SK-N-MC (cell line): ENCODE measurements at regions not wholly inside any gene's neighbourhood (a gene's known extent, or its start where the extent isn't known, plus 50 kb on each side); places are given as distances from the start of the nearest gene placed in this dataset.

ENCODE experiments used
- DNase-seq: peaks from one replicate; pipeline ENCODE4 v3.0.0-alpha.2; 2011; ENCODE audit warnings: low read depth, low spot score
- H3K27ac ChIP-seq: fragments of 200-600 bp; sonication (generic); 2 replicates; pipeline ENCODE4 v1.5.1; 2016; ENCODE audit warnings: mixed run types
- H3K36me3 ChIP-seq: fragments of 200-600 bp; sonication (generic); 2 replicates; pipeline ENCODE4 v1.6.1; 2017; ENCODE audit warnings: antibody characterized with exemption, low read length, mixed read lengths; ENCODE audit not compliant: insufficient read depth
- H3K4me3 ChIP-seq: fragments of 200-600 bp; sonication (generic); 2 replicates; pipeline ENCODE4 v1.5.1; 2016
- H3K9ac ChIP-seq: fragments of 200-600 bp; sonication (generic); 2 replicates; pipeline ENCODE4 v1.8.0; 2017; ENCODE audit warnings: mixed run types, mixed read lengths; ENCODE audit not compliant: insufficient read length
- H3K9me3 ChIP-seq: fragments of 200-600 bp; sonication (generic); 2 replicates; pipeline ENCODE4 v1.6.1; 2017; ENCODE audit warnings: low read depth, mild to moderate bottlenecking, antibody characterized with exemption, low read length, moderate library complexity, mixed read lengths
- EZH2 ChIP-seq: fragments of 200-600 bp; sonication (generic); IDR thresholded peaks from one replicate; pipeline ENCODE4 v1.6.1; 2017; ENCODE audit warnings: antibody characterized with exemption
- FOXP2 ChIP-seq: optimal IDR thresholded peaks from 2 replicates; pipeline ENCODE3; 2011; ENCODE audit warnings: mild to moderate bottlenecking, moderate library complexity; ENCODE audit not compliant: insufficient read depth; ENCODE audit errors: extremely low read length, control extremely low read depth
- POLR2AphosphoS5 ChIP-seq: IDR thresholded peaks from 2 replicates; pipeline ENCODE4 v1.6.1; 2012; ENCODE audit warnings: mild to moderate bottlenecking, low read depth, low read length, borderline replicate concordance

DNA sequence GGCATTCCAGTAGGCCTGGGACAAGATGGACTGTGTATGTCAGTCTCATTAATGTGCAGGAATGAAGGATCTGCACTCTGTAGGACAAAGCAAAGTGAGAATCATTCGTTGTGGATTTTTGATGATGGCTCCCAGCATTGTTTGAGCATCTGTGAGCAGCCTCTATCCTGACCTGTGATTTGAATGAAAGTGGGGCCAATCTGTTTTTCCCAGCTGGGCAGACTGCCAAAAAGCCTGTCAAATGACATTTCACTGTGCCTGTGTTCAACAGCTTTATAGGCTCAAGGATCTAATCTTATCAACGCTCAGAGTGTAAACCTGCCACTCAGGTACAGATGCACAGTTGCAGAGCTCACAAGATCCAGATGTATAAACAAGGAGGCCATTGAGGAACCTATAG lies 86.7 kb upstream of the SYNDIG1 start:
- Histone ChIP-seq H3K4me3 (no peak overlapping the region), H3K27ac (no peak overlapping the region), H3K9ac (no peak overlapping the region), H3K36me3 (no peaks in the 10 kb centered on the region), H3K9me3 (no peaks in the 10 kb centered on the region)
- no peak for TF ChIP-seq POLR2AphosphoS5
- TF ChIP-seq FOXP2 = no peak
- no peak for TF ChIP-seq EZH2
- DNase-seq = no peak

DNA sequence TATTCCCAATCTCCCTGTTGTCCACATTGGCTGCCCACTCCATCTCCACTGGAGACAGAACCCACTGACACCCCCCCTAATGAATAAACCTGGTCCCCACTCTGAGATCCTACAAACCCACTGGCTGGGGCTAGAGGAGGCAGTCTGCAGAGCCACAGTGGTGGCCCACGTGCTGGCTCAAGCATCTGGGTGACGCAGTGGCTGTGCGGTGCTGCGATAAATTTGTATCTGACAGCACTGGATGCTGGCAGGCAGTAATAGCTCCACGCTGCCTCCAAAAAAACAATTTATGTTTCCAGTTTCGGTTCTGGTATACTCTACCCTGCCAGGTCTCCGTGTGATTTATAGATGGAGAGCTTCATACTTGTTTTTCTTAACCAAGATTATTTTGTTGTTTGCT lies 87.1 kb upstream of the SYNDIG1 start:
- Histone ChIP-seq H3K36me3 (no peaks in the 10 kb centered on the region), H3K9me3 (no peaks in the 10 kb centered on the region), H3K4me3 (no peak overlapping the region), H3K9ac (no peak overlapping the region), H3K27ac (no peak overlapping the region)
- no peak for DNase-seq
- TF ChIP-seq POLR2AphosphoS5 = no peak
- TF ChIP-seq FOXP2 = no peak
- no peak for TF ChIP-seq EZH2

DNA sequence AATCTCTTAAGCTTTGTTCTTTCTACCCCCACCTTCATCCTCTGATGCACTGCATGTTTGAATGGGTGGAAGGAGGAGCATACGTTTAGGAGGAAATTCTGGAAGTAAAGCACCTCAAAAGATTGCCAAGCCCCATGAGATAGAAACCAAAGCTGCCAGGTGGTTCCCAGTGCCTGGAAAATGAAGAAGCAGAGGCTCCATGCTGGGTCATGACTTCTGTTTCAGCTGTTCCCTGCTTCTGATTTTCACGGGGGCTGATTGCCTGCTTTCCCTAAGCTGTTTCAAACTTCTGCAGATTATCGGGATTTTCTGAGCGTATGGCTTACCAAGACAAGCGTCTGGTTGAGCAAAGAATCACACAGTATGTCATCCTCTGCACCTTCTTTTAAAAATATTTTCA lies 87.5 kb upstream of the SYNDIG1 start:
- Histone ChIP-seq H3K4me3 (no peak overlapping the region), H3K9me3 (no peaks in the 10 kb centered on the region), H3K36me3 (no peaks in the 10 kb centered on the region), H3K27ac (no peak overlapping the region), H3K9ac (no peak overlapping the region)
- DNase-seq = no peak
- no peak for TF ChIP-seq EZH2
- TF ChIP-seq FOXP2 = no peak
- no peak for TF ChIP-seq POLR2AphosphoS5

DNA sequence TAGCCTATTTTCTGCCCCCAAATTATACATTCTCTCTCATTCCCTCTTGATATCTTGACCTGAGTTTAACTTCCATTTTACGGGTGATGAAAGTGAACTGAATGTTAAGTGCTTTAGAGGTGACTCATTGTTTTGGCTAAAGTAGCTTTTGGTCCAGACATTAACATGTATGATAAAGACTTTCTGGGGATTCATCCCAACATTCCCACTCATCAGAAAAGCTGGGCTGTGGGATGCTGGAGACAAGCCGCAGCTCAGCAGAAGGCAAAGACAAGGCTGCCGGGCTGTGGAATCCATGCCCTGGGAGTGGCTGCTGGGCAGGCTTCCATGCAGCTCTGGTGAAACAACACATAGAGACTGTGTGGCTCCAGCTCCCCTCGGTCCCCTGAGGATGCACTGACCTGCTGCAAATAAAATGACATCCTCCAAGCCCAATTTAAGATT lies 89.9 kb upstream of the SYNDIG1 start:
- Histone ChIP-seq H3K4me3 (no peak overlapping the region), H3K27ac (no peak overlapping the region), H3K9ac (no peak overlapping the region), H3K36me3 (no peaks in the 10 kb centered on the region), H3K9me3 (no peaks in the 10 kb centered on the region)
- TF ChIP-seq POLR2AphosphoS5 (no peak), FOXP2 (no peak), EZH2 (no peak)
- no peak for DNase-seq

DNA sequence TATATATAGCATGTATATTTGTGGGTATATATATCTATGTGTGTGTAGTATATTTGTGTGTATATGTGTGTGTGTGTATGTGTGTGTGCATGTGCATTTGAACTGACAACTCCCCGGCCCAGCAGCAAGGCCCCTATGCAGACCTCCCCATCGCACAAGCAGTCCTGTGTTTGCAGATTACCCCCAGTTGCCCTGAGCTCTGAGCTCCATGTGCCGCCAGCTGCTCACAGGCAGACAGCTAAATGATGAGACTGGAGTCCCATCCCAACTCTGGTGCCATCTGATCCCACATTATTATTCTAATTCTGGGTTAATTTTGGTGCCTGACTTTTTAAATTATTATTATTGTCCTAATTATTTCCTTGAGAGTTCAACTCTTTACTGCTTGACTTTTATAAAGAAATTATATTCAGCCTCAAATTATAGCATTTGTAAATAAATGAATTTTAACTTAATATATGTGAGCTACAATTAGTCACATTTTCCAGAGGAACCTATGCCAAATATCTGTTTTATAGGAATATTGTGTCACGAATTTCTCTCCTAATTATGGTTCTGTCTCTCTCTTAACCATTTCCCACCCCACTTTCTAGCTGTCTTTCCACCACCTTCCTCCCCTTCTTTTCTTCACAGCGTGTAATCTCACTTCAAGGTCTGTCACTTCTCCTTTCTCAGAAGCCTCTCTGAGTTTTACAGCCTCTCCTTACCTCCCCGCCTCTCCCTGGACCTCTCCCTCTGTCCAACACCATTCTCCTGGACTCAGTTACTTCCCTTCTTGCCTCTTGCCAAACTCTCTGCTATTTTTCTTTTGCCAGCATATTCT lies 90.6 kb upstream of the SYNDIG1 start:
- Histone ChIP-seq H3K36me3 (no peaks in the 10 kb centered on the region), H3K27ac (no peak overlapping the region), H3K9ac (no peak overlapping the region), H3K4me3 (no peak overlapping the region), H3K9me3 (no peaks in the 10 kb centered on the region)
- TF ChIP-seq FOXP2 = no peak
- no peak for DNase-seq

DNA sequence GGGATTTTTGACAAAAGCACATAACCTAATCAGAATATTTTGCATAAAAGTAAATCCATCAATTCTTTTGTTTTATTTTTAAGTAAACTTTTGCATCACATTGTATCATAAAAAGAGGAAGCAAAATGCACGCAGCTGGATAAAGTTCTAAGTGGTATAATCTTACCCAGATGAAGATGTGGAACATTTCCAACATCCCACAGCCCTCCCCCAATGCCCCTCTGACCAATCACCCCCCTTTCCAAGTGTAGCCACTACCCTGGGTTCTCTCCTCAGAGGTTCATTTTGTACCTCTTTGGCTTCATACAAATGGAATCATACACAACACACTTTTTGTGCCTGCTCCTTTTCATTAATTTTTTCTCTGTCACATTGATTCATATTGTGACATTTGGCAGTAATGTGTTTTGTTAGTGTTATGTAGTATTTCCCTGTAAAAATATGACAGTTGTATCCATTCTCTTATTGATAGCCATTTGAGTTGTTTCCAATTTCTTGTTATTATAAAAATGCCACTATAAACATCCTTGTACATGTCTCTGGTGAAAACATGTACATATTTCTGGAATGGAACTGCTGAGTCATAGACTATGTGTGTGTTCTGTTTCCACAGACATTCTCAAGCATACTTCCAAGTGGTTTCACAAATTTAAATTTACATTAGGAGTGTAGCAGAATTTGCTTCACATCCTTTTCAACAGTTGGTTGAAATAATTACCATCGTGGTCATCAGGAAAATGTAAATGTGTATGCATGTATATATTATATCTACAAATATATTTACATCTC lies 92.9 kb upstream of the SYNDIG1 start:
- Histone ChIP-seq H3K4me3 (no peak overlapping the region), H3K9ac (no peak overlapping the region), H3K36me3 (no peaks in the 10 kb centered on the region), H3K9me3 (no peaks in the 10 kb centered on the region), H3K27ac (no peak overlapping the region)
- no peak for TF ChIP-seq FOXP2
- no peak for TF ChIP-seq POLR2AphosphoS5
- no peak for TF ChIP-seq EZH2
- no peak for DNase-seq

DNA sequence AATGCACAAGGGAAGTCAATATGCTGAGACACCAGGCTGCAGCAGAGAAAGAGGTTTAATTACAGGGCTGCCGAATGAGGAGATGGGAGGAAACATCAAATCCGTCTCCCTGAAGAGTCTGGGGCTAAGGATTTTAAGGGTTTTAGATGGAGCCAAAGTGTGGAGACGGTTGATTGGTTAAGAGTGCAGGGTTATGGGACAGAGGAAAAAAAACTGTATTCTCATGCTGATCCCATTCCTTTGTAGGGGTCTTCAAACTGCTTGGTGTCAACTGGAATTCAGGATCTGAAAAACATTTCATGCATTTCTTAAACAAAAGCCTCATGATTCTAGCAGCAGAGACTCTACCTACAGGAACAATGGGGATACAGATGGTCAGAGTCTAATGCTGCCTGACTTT lies 96.1 kb upstream of the SYNDIG1 start:
- Histone ChIP-seq H3K27ac (no peak overlapping the region), H3K36me3 (no peaks in the 10 kb centered on the region), H3K9me3 (no peaks in the 10 kb centered on the region), H3K9ac (no peak overlapping the region), H3K4me3 (no peak overlapping the region)
- no peak for TF ChIP-seq FOXP2
- TF ChIP-seq EZH2 = no peak
- no peak for TF ChIP-seq POLR2AphosphoS5
- no peak for DNase-seq

DNA sequence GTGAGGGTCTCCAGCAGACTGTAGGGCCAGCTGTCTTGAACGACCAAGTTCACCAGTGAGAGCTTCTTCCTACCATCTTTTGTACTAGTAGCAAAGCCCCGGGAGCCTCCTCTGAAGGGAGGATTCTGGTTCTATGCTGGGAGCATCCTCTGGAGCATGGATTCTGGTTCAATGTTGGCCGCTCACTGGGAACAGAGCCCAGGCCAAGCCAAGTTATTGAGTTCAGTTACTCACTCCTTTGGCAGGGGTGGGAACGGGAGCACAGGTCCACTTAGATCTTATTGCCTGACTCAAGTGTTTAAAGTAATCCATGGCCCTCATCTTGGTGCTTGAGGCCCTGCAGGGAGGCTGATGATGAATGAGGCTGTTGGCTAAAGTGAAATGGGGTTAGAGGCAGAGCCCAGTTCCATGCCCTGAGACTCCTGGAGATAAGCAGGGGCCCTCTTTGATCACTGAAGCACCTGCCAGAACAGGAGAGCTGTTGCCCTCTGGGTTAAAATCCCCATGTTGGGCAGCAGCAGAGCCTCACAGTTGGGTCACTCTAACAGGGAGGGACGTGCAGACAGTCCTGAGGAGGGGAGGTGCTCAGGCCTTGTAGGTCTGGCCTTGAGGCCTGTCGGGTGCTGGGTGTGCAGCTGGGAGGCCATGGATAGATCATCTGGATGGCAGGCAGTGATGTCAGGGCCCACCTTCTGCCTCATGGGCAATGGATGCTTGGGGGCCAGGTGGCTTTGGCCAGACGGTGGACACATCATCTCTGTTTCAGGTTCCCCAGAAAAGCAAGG lies 98.3 kb upstream of the SYNDIG1 start:
- no peak for DNase-seq
- no peaks in the 10 kb centered on the region for H3K9me3 ChIP-seq
- TF ChIP-seq POLR2AphosphoS5 (no peak), EZH2 (no peak), FOXP2 (no peak)
- H3K27ac ChIP-seq = no peak overlapping the region
- H3K9ac ChIP-seq = no peak overlapping the region
- H3K36me3 ChIP-seq = no peaks in the 10 kb centered on the region
- no peak overlapping the region for H3K4me3 ChIP-seq
